SKM-1 (cell line): ENCODE measurements at regions not wholly inside any gene's neighbourhood (a gene's known extent, or its start where the extent isn't known, plus 50 kb on each side); places are given as distances from the start of the nearest gene placed in this dataset.

ENCODE experiments used
- DNase-seq: peaks from one replicate; lab custom pipeline; 2025; ENCODE audit not compliant: unreplicated experiment; lab: John Stamatoyannopoulos, UW

GRCh38 chr7:25358926-25359325 lies 130.6 kb upstream of the NPVF start:
- no peak for DNase-seq

- DNase-seq = no peak
These were observed 131.3 kb upstream of the NPVF start for GRCh38 chr7:25359471-25360059.

DNA sequence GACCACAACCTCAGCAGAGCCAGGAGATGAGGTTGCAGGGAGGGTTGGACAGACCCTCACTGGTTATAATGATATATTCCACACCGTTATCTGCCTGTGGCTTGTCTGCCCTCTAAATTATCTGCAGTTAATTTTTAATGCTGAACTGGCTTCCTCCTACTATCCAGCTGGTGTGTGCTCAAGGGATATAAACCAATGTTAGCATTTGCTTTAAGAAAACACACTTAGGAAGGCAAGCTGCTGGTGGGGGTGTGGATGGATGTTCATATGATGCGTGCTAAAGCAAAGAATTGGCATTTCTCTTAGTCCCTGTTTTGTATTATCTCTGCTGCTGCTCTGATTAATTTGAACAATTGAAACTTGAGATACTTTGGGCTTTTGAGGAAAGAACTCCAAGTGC lies 132.2 kb upstream of the NPVF start:
- DNase-seq = no peak

DNA sequence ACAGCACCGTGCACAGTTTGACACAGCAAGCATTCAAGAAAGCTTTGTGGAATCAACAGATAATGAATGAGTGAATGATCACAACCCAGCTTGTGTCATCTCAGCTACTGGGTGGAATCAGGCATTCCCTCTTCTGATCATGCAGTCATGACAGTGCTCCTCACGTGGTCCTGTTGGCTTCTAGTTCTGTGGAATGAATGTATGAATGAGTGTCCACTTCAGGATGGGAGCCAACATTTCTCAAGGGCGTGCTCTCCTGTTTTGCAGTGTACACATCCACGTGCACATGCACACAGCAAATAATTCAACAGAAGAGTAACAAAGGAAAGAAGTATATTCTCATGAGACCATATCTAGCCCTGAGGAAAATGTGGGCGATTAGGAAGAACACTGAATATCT lies 133.1 kb upstream of the NPVF start:
- no peak for DNase-seq

DNA sequence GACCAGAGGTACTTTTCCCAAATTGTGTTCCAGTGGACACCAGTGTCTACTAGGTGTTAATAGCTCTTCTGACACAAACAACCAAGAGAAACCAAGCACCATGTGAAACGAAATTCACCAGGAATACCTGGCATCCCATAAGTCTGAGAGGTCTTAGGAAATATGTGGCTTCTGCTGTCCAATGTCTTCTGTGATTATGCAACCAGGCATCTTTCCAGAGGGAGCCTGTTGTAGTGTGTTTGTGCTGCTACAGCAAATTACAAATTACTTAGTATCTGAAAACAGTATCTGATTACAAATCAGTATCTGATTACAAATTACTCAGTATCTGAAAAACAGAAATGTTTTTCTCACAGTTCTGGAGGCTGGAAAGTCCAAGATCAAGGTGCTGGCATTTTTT lies 133.6 kb upstream of the NPVF start:
- DNase-seq = no peak

DNA sequence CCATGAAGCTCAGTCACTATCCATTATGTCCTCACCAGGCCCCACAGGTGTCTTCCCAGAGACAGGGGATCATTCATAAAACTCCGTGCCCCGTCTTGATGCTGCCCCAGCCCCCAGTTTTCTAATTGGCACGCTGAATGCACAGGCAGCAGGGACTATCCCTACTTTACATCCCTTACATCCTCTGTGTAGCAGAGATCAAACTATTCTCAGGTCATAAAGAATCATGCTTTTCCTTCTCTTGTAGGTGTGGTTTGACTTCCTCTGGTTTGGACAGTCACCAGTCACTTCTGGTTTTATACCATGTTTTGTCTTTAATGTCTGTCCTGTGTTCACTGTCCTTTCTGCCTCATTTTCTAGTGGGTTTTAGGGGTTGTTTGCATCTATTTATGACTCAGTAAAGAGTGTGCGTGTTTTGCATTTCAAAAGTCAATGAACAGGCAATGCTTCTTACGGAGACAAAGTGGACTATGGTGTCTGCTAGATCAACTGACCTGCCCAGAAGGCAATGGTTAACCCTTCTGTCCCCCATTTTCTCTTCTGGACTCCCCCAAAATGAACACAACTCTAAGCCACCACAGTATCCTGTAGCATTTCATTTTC lies 140.4 kb upstream of the NPVF start:
- no peak for DNase-seq

DNA sequence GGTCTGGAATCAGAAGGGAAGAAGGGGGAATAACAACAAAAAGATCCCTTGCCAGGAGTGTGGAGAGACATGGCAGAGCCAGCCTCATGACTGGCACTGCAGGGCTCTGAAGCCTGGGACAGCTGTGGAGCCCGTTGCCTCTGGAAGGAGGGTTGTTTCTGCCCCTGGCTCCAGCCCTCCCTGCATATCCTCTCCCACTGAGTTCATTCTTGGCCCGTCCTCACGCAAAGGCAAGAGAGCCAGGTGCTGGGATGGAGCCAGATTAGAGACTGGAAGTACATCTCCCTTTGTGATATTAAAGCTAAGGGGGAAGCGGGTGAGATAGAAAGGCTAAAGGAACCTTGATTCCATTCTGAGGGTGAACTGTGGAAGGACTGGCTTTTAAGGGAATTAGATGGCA lies 141.5 kb upstream of the NPVF start:
- DNase-seq = no peak

- no peak for DNase-seq
These were observed 143.7 kb upstream of the NPVF start for GRCh38 chr7:25371972-25372371.

- no peak for DNase-seq
These were observed 147.7 kb upstream of the NPVF start for GRCh38 chr7:25375805-25376600.

DNA sequence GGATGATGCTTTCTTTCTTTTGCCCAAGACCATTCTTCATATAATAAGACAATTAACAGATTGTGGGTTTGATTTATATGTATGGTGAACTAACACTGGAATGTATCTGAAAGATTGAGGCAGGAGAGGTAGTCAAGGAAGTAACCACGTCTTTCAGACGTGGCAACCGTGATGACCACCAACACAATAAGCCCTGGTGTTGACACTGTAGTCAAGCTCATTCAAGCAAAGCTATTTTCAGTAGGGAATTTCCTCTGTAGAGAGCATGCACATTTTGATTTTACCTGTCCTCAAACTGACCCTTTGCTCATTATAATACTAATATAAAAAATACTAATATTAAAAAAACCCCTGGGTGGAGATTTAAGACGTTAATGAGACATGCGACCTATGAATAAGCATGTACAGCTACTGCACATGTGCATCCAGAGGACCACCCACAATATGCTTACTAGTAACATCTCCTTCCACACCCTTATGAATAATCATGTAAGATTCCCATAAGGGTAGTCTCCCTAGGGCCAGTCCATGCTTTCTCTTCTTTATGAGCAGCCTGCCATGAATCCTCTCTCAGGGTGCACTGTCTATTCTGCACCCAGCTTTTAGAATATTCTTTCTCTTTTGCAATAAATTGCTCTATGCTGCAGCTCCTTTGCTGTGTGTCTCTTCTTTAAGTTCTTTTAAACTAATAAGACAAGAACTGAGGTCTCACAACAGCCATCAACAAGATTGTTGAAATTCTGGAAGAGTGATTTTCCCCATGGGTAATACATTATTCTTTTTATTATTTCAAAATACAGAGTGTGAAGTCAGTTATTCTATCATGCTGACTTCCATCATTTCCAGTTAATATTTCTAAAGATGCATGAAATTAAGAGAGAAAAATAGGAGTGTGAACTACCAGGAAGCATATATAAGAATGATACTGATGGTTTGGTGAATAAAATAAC lies 151.3 kb upstream of the NPVF start:
- no peak for DNase-seq

DNA sequence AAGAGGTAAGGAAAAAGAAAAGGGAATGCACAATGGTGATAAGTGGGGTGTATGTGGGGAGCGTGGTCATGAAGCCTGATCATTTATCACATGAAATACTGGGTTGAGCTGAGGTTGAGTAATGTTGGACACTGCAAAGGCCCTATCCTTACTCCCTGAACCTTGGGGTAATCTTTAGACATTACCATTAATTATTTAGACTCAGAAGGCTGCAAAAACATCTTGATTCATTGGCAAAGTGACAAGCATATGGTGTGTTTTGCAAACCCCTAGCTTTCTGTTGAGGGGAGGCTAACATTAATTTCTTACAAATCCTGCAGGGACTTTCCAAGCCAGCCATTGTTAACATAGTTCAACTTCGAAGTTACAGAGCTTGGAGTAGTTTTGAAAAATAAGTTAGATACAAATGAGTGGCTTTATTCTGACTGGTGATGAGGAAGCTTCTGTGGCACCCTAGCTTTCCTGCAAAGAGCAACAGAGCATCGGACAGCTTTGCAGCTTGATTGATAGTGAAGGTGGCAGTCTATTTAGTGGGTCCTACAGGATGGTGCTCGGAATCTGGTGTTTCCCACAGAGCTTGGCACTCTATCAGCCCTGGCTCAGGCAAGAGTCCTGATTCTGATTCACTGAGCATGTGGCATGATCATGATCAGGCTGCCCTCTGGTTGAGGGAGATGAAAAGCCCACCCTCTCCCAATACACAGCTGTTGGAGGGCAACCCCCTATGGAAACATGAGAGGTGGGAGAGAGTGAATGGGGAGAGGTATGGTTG lies 153.7 kb upstream of the NPVF start:
- no peak for DNase-seq

DNA sequence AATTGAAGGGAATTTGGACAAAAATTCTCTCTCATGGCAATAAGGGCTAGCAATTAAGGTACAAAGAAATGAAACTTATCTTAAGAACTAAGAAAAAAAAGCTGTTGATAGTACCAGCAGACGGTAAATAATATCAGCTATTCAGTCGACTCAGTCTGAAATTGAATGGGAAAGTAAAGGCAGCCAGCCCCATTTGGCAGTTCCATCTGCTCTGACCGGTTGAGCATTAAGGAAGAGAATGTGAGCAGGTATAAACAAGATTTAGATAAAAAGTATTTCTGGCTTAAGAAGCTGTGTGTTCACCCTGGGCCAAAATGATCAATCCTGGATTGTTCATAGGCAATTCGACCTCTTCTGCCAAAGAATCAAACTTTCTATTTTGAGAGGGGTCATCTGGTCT lies 154.6 kb upstream of the NPVF start:
- no peak for DNase-seq

DNA sequence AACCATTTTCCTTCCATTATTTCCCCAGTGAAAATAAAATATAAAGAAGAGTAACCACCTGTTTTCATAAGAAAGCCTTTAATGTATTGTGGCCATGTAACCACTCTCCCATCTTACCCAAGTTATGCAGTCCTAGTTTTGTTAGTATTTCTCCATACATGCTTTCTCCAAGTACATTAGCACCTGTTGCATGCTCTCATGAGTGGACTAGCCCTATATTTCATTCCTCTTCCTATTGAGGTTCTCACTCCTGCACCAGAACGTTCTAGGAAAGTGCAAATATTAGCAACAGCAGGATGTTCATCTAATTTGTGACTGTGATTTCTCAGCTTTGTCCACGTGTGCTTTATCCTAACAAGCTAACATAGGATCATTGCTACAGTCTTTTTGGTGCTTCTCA lies 155.1 kb upstream of the NPVF start:
- DNase-seq = no peak

GRCh38 chr7:25384788-25385505 lies 156.7 kb upstream of the NPVF start:
- no peak for DNase-seq

DNA sequence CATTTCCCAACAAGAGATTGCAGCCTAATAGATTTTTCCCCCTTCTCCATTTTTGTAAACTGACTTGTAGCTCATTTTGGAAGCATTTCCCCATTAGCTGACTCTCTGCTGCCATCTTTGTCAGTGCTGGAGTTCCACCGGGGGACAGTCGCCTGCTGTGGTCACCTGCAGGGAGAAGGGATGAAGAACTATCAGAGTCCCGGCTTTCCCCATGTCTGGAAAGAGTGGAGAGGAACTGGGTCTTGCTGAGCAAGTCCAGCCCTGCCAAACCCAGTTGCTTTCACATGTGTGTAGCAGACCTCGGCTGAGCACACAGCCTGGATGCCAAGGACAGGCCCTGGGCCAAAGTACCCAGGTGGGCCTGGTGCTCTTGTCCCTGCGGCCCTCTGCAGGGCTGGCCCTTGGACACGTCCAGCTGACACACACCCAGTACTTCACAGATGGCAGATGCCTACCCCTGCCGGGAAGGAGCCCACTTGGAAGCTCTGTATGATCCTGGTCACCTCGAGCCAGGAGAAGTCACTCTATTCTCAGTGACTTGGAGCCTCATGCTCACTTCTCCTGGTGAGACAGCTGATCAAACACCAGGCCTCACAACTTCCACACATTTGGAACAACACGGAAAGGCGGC lies 157.3 kb upstream of the NPVF start:
- no peak for DNase-seq

DNA sequence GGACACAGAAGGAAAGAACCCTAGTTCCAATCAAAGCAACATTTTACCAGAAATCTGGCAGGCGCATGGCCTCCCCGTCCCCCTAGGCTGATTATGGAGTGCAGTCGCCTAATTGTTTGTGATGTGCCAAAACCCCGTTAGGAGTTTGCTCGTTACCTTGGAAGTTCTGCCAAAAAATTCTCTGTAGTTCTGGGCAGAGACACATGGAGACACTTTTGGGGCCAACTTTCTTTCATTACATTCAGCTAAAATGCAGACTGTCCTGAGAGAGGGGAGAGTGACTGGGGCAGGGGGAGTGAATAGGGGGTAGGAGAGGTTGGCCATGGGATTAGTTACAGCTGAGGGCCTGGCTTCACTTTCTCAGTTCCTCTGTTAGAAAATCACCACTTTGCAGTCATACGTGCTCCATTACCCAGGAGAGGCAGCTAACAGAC lies 158.0 kb upstream of the NPVF start:
- DNase-seq = no peak

DNA sequence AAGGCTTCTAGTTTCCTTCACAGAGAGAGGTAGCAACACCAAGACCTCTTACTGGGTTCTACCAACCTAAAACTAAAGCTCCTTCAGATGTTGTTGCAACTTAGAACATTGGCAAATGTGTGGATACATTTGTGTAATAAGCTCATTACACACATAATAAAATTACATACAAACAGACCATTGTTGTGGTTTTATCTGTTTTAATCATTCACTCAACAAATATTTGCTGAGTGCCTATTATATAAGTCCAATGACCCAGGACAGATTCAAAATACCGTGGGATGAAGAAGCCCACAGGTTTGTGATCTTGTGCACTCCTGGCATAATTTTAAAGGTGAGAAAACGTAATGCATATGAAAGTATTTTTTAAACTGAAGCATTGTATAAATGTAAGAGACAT lies 160.4 kb upstream of the NPVF start:
- DNase-seq = no peak

- DNase-seq = no peak
These were observed 161.3 kb upstream of the NPVF start for GRCh38 chr7:25389489-25390106.

DNA sequence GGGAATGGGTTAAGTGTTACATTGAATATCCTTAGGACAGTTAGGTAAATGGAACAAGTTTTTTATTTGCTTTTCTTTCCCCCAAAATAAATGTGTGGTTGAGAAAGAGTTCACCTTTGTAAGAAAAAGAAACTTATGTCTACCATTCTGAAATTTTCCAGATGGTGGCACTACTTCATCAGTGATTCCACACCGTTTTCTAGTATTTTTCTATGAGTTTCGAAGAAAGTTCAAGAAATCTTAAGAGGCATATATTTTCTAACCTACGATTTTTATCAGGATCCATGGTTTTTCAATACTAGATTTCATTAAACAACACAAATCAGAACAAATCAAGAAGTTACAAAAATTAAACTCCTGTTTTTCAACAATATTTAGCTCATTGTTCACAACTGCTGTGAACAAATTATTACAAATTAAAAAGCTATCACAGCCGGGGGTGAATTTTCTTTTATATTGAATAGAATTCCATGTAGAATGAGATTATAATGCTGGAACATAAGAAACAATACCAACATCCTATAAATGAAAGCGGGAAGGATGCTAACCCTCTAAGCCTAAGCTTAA lies 163.1 kb upstream of the NPVF start:
- DNase-seq = no peak
